Heart left ventricle (tissue), 16 donors: ENCODE measurements at regions not wholly inside any gene's neighbourhood (a gene's known extent, or its start where the extent isn't known, plus 50 kb on each side); places are given as distances from the start of the nearest gene placed in this dataset.
"Not testable (repeated sequence)": the region's sequence is repeated elsewhere in the genome, so short reads cannot be mapped to it uniquely, and the experiment has no call there.

Source experiments
- ATAC-seq, 4 donors: fragments of 200-7000 bp; cut with Tn5 transposase; one replicate each; pipeline ENCODE4 v1.9.1; 2020 to 2022; ENCODE audit warnings: moderate library complexity in 4 of 4, mild to moderate bottlenecking in 3 of 4, moderate number of reproducible peaks in 1 of 4
- DNase-seq, 5 donors: peaks; one replicate each; pipeline ENCODE4 v3.0.0-alpha.2; 2020
- H3K27ac ChIP-seq, 12 donors: fragments of 200-600 bp; sonication (generic) in 4 of 12; one replicate each; pipeline versions ENCODE4 v1.5.0 to v1.8.0; 2016 to 2022; ENCODE audit warnings: mild to moderate bottlenecking in 2 of 12
- H3K27me3 ChIP-seq, 9 donors: fragments of 200-600 bp; sonication (generic) in 2 of 9; one replicate each; pipeline versions ENCODE4 v1.5.1 to v1.8.0; 2016 to 2022; ENCODE audit warnings: mild to moderate bottlenecking in 3 of 9
- H3K36me3 ChIP-seq, 9 donors: fragments of 200-600 bp; sonication (generic) in 2 of 9; one replicate each; pipeline versions ENCODE4 v1.5.0 to v1.8.0; 2018 to 2022; ENCODE audit warnings: mild to moderate bottlenecking in 2 of 9
- H3K4me1 ChIP-seq, 12 donors: fragments of 200-600 bp; sonication (generic) in 4 of 12; one replicate each; pipeline versions ENCODE4 v1.5.0 to v1.8.0; 2016 to 2022; ENCODE audit warnings: mild to moderate bottlenecking in 3 of 12
- H3K4me3 ChIP-seq, 12 donors: fragments of 200-600 bp; sonication (generic) in 4 of 12; one replicate each; pipeline versions ENCODE4 v1.5.0 to v1.8.0; 2017 to 2022; ENCODE audit warnings: mild to moderate bottlenecking in 9 of 12, moderate library complexity in 4 of 12
- H3K9me3 ChIP-seq, 12 donors: fragments of 200-600 bp; sonication (generic) in 4 of 12; one replicate each; pipeline versions ENCODE4 v1.5.0 to v1.8.0; 2016 to 2022; ENCODE audit warnings: mild to moderate bottlenecking in 1 of 12
- CTCF ChIP-seq, 12 donors: fragments of 200-600 bp; sonication (generic) in 4 of 12; IDR thresholded peaks; one replicate each; pipeline versions ENCODE4 v1.5.0 to v1.8.0; 2018 to 2022; ENCODE audit warnings: antibody characterized with exemption in 12 of 12, mild to moderate bottlenecking in 5 of 12
- POLR2A ChIP-seq, 2 donors: fragments of 450-650 bp; IDR thresholded peaks; one replicate each; pipeline ENCODE4 v1.6.1; 2017; ENCODE audit warnings: antibody characterized with exemption in 2 of 2, mild to moderate bottlenecking in 2 of 2, moderate library complexity in 2 of 2
- WGBS, 4 donors: extraction: QIAGEN DNeasy Blood & Tissue Kit in 2 of 4; methylation state at CpG; one replicate each; pipeline versions ENCODE4 v1.1.5 to v1.1.7; 2013 to 2018; 5-methylcytosine and 5-hydroxymethylcytosine counted together
- intact Hi-C, 10 donors: fragments of 100-400 bp; cut with DNase I; formaldehyde crosslinking; loops; one replicate each; pipeline versions ENCODE4 v1.11.1 to v1.14.2; 2022
- donor health status: ischemic (EF 13 %, LVEDD 7.1; RV severe dilation, severe dysfunction).
- donor health status: healthy with polysubstance abuse.
- donor health status: DM: no; HTN: yes; CAD: no.
- donor health status: DM: no; HTN: no; CAD: no.
- donor health status: ischemic (EF 25% LVEDD 6.9; RV normal size, moderate dysfunction).
- donor health status: ischemic (EF 25% LVEDD 5.7; RV mildly dilated, moderate dysfunction).
- donor health status: healthy.
- donor health status: DM: yes; HTN: yes; CAD: no.
- donor health status: ischemic (EF 35%, LVEDD 5.7; RV mildly dilated, moderate dysfunction).
- donor health status: nonischemic (EF 11% LVEDD 7.7; RV severe dilation, severe dysfunction).
- donor health status: DM: yes; HTN: yes; CAD: no.
- donor health status: PGD.
- donor health status: ischemic (EF 29% LVEDD 5.4; RV normal size, mild dysfunction).
- donor health status: nonischemic (EF 23%, LVEDD 6.1; RV moderate dilation, normal function).

DNA sequence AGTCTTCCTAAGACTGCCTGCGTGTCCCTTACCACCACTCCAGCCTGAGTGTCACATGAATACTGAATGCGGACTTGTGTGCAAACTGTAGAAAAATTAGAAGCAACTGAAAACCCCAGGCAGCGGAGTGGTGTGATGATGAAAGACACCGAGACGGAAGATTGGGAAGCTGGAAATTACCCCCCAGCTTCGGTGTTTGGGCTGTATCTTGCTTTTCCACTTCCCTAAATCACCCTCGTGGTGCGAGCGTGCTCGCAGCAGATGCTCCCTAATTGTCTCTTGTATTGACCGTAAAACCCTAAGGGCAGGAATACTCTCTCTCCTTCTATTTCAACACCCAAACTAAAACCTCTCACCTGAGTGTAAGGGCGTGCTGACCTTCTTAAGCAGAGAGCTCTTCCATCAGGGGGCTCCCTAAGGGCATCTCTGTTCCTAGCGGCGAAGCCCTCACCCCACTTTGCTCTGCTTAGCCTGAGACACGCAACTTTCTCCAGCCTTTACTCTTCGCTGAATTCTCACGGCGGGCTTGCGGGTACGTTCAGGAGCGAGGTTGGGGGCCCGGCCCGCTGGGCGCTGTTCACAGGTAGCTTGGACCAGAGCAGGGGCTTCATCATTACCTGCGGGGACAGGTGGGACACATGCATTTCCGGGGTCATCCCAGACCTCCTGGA, 62.4 kb downstream of the CRYBB2 start:
- H3K36me3 ChIP-seq: no peaks in the 10 kb centered on the region
- peaks cover 0 to 10% (median 0%) of the 10 kb centered on the region in 12 donors for H3K4me1 ChIP-seq
- no peak for TF ChIP-seq POLR2A (IDR thresholded peaks at IDR 0.05)
- DNase-seq (no peak), ATAC-seq (no peak)
- intact Hi-C loops: loop anchor here in 2 of 10 donors (10.0 kb wide), 1 partner anchor 303 kb away; no protein-coding TSS in a partner anchor
- H3K4me3 ChIP-seq: no peak overlapping the region
- WGBS, 4 donors: 8 to 19% (median 11%) methylated on average over 23 to 26 of the region's 26 CpGs
- H3K27ac ChIP-seq: no peak overlapping the region
- no peaks in the 10 kb centered on the region for H3K9me3 ChIP-seq
- H3K27me3 ChIP-seq: peaks cover 9 to 58% (median 46%) of the 10 kb centered on the region in 9 donors

GRCh38 chr22:25282346-25282670, 62.9 kb downstream of the CRYBB2 start:
- TF ChIP-seq CTCF (IDR thresholded peaks at IDR 0.05) (no peak), POLR2A (IDR thresholded peaks at IDR 0.05) (no peak)
- Histone ChIP-seq H3K4me3 (peak overlapping the region in 2 of 12 donors; percentile 2 to 11), H3K9me3 (no peaks in the 10 kb centered on the region), H3K27me3 (peaks cover 9 to 58% (median 46%) of the 10 kb centered on the region in 9 donors), H3K4me1 (peaks cover 0 to 10% (median 0%) of the 10 kb centered on the region in 12 donors), H3K36me3 (no peaks in the 10 kb centered on the region), H3K27ac (no peak overlapping the region)
- intact Hi-C loops: loop anchor here in 2 of 10 donors (10.0 kb wide), 1 partner anchor 302 kb away; no protein-coding TSS in a partner anchor
- DNase-seq (no peak), ATAC-seq (no peak)
- WGBS, 4 donors: 1 to 2% (median 1%) methylated on average over 16 to 17 of the region's 17 CpGs

DNA sequence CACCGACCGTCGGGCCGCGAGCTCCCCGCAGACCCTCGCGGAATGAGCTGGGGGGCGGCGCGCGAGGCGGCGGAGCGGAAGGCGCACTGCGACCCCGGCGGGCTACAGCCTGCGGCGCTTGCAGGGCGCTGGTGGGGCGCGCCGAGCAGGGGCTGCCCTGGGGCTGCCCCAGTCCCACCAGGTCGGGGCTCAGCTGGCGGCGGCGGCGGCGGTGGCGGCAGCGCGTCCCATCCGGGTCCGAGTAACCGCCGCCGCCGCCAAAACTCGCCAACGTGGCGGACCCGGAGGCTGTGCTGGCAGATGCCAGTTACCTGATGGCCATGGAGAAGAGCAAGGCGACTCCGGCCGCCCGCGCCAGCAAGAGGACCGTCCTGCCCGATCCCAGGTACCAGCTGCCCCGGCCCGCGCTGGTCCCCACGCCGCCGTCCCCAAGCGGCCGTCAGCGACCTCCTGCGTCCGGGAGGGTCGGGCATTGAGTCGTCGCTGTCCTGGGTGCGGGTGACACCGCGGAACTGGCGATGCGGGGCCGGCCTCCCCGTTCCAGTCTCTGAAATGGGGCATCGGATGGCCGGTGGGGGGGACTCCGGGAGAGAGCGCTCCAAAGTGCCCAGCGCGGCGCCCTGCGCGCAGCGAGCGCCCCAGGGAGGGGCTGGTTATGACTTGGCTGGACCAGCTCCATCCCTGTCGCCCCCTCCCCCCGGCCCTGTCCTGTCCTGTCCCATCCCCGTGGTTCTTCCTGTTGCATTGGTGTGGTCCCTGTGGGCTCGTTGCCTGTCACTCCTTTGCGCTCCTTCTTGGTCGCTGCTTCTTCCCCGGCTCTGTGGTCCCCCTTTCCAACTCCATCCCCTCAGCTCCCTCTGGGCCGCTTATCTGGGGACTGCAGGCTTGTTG, 63.5 kb downstream of the CRYBB2 start:
- 1 to 3% (median 1%) methylated on average over 34 to 91 of the region's 91 CpGs for WGBS, 4 donors
- H3K9me3 ChIP-seq: no peaks in the 10 kb centered on the region
- TF ChIP-seq CTCF (IDR thresholded peaks at IDR 0.05) (no peak), POLR2A (IDR thresholded peaks at IDR 0.05) (no peak)
- no peaks in the 10 kb centered on the region for H3K36me3 ChIP-seq
- H3K4me3 ChIP-seq: peak overlapping the region in 4 of 12 donors; percentile 2 to 11 (median 6)
- DNase-seq (peak in 1 of 5 donors; percentile 62), ATAC-seq (no peak)
- peaks cover 0 to 10% (median 0%) of the 10 kb centered on the region in 12 donors for H3K4me1 ChIP-seq
- intact Hi-C loops: loop anchor here in 2 of 10 donors (10.0 kb wide), 1 partner anchor 302 kb away; no protein-coding TSS in a partner anchor
- no peak overlapping the region for H3K27ac ChIP-seq
- H3K27me3 ChIP-seq: peaks cover 9 to 58% (median 46%) of the 10 kb centered on the region in 9 donors

GRCh38 chr22:25288481-25288880, 69.0 kb downstream of the CRYBB2 start:
- intact Hi-C loops: loop anchor here in 3 of 10 donors (5.0 to 10.0 kb wide), 2 partner anchors 294 to 296 kb away; no protein-coding TSS in a partner anchor
- not testable (repeated sequence) for H3K27ac ChIP-seq, H3K36me3 ChIP-seq, DNase-seq, ATAC-seq, H3K4me1 ChIP-seq, H3K4me3 ChIP-seq, H3K9me3 ChIP-seq
- peaks cover 0 to 28% (median 23%) of the 10 kb centered on the region in 9 donors for H3K27me3 ChIP-seq
- 54 to 71% (median 58%) methylated on average over 2 to 5 of the region's 5 CpGs for WGBS, 4 donors

- WGBS, 4 donors: 68 to 86% (median 72%) methylated on average over 3 to 4 of the region's 4 CpGs
- ATAC-seq, H3K36me3 ChIP-seq, H3K4me1 ChIP-seq, H3K4me3 ChIP-seq, intact Hi-C loops, H3K9me3 ChIP-seq, DNase-seq, H3K27ac ChIP-seq: not testable (repeated sequence)
- peaks cover 0 to 28% (median 0%) of the 10 kb centered on the region in 9 donors for H3K27me3 ChIP-seq
Measured at GRCh38 chr22:25301912-25302311, 82.5 kb downstream of the CRYBB2 start.

DNA sequence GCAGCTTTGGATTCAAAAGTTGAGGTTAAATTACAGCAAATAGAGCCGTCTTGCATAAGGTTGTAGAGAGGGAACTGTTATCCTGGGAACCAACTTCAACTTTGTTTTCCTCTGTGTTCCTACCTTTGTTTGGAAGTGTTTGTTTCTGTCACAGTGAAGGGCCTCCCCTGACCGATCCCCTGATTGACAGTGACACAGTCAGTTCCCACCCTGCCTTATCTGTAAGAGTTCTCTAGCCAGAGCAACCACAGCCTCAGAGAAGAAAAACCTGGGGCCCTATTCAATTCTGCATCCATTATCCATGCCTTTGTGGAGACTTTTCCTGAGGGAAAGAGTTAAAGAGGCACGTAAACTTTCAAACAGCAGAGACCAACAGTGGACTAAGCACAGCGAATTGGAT, 90.1 kb downstream of the CRYBB2 start:
- H3K36me3 ChIP-seq, H3K9me3 ChIP-seq, intact Hi-C loops, DNase-seq, H3K4me1 ChIP-seq, H3K27ac ChIP-seq, H3K4me3 ChIP-seq, ATAC-seq: not testable (repeated sequence)
- H3K27me3 ChIP-seq: peaks cover 0 to 12% (median 0%) of the 10 kb centered on the region in 9 donors
- 23 to 54% (median 32%) methylated on average over 1 to 2 of the region's 4 CpGs for WGBS, 4 donors

- WGBS, 4 donors: 43 to 79% (median 65%) methylated on average over 1 to 2 of the region's 5 CpGs
- H3K4me1 ChIP-seq, H3K27me3 ChIP-seq, DNase-seq, H3K27ac ChIP-seq, H3K9me3 ChIP-seq, H3K4me3 ChIP-seq, H3K36me3 ChIP-seq, intact Hi-C loops, ATAC-seq: not testable (repeated sequence)
Measured at GRCh38 chr22:25311924-25312323, 92.5 kb downstream of the CRYBB2 start.
